CD4-positive, alpha-beta T cell (primary cell): ENCODE measurements at regions not wholly inside any gene's neighbourhood (a gene's known extent, or its start where the extent isn't known, plus 50 kb on each side); places are given as distances from the start of the nearest gene placed in this dataset.

ENCODE experiments used
- ATAC-seq: fragments of 200-7000 bp; cut with Tn5 transposase; one replicate; pipeline ENCODE4 v1.10.0; 2022; ENCODE audit warnings: mild to moderate bottlenecking; ENCODE audit not compliant: poor library complexity
- CTCF ChIA-PET: fragments of 350-600 bp; sonication (Branson Sonifier 250); formaldehyde crosslinking; loops from one replicate; lab custom pipeline; 2021; ENCODE audit warnings: antibody characterized with exemption, inconsistent platforms; lab: Charles Lee
- POLR2A ChIA-PET: fragments of 350-600 bp; sonication (Branson Sonifier 250); formaldehyde crosslinking; loops from one replicate; lab custom pipeline; 2021; ENCODE audit warnings: antibody characterized with exemption, inconsistent platforms; lab: Charles Lee
- DNase-seq, 14 experiments: peaks; one replicate each; pipeline ENCODE4 v3.0.0-alpha.2; 2013 to 2020; ENCODE audit warnings: mixed read lengths in 2 of 14
- H3K27ac ChIP-seq, 2 donors: one replicate each; pipeline versions ENCODE4 v1.5.1 to v1.7.0; 2013; ENCODE audit warnings: low read length in 2 of 2, low read depth in 1 of 2, mild to moderate bottlenecking in 1 of 2
- H3K27me3 ChIP-seq, 2 experiments: 1 replicate in 1 of 2; 2 replicates in 1 of 2; pipeline versions ENCODE4 v1.6.1 to v1.7.0; 2013; ENCODE audit warnings: low read length in 2 of 2, control low read depth in 1 of 2, mild to moderate bottlenecking in 1 of 2, moderate library complexity in 1 of 2; ENCODE audit not compliant: insufficient read depth in 2 of 2, control insufficient read depth in 1 of 2
- H3K36me3 ChIP-seq: one replicate; pipeline ENCODE4 v1.6.1; 2013; ENCODE audit warnings: low read length, control low read depth; ENCODE audit not compliant: insufficient read depth
- H3K4me1 ChIP-seq: one replicate; pipeline ENCODE4 v1.6.1; 2013; ENCODE audit warnings: low read length, control low read depth; ENCODE audit not compliant: insufficient read depth
- H3K4me3 ChIP-seq: one replicate; pipeline ENCODE4 v1.5.1; 2013; ENCODE audit warnings: mild to moderate bottlenecking, low read length, moderate library complexity
- H3K9me3 ChIP-seq, 2 experiments: 1 replicate in 1 of 2; 2 replicates in 1 of 2; pipeline versions ENCODE4 v1.6.1 to v1.7.0; 2013; ENCODE audit warnings: low read length in 2 of 2, mild to moderate bottlenecking in 2 of 2, control low read depth in 1 of 2, moderate library complexity in 1 of 2; ENCODE audit not compliant: control insufficient read depth in 1 of 2, insufficient read depth in 1 of 2
- H3K27ac Mint-ChIP-seq: one replicate; pipeline ENCODE4 v1.8.0; 2020; ENCODE audit warnings: mixed read lengths
- H3K27me3 Mint-ChIP-seq: one replicate; pipeline ENCODE4 v1.8.0; 2021; ENCODE audit warnings: mixed read lengths
- H3K36me3 Mint-ChIP-seq: one replicate; pipeline ENCODE4 v1.8.0; 2021; ENCODE audit warnings: low read depth, mixed read lengths
- H3K4me1 Mint-ChIP-seq: one replicate; pipeline ENCODE4 v1.8.0; 2021; ENCODE audit warnings: low read depth, mixed read lengths
- H3K4me3 Mint-ChIP-seq: one replicate; pipeline ENCODE4 v1.8.0; 2020; ENCODE audit warnings: mild to moderate bottlenecking, mixed read lengths
- H3K9me3 Mint-ChIP-seq: one replicate; pipeline ENCODE4 v1.8.0; 2020; ENCODE audit warnings: mixed read lengths
- intact Hi-C, 2 experiments: fragments of 100-400 bp; cut with DNase I in 1 of 2; cut with micrococcal nuclease in 1 of 2; formaldehyde crosslinking; loops; one replicate each; pipeline versions ENCODE4 v1.15.1 to v1.9.0; 2023 to 2025; cut with DNase I, micrococcal nuclease
- TF ChIP-seq, protein P1 (sequence below): fragments of 200-600 bp; IDR thresholded peaks from one replicate; pipeline ENCODE4 v1.8.0; 2022; ENCODE audit warnings: antibody characterized with exemption, mild to moderate bottlenecking

DNA sequence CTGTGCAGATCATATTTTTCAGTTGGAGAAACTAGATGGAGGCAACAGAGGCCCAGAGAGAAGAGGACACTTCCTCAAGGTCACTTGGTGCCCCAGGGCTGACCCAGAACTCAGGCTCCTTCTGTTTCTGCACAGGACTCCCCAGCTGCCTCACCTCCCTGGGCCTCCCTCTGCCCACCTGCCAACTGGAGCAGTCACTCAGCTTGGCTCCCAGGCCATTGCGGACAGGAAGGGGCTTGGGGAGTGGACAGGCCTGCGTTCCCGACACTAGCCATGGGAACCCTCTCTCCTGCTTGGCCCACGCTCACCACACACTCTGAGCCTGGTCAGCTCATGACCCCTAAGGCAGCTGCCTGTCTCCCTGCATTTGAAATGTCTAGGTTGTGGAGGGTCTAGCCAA is 78.1 kb upstream of the BRD7 start:
- peaks cover 3% of the 10 kb centered on the region for H3K36me3 Mint-ChIP-seq
- H3K27ac Mint-ChIP-seq: no peak overlapping the region
- ATAC-seq (no peak), DNase-seq (no peak)
- H3K4me1 Mint-ChIP-seq: no peaks in the 10 kb centered on the region
- TF ChIP-seq, protein P1, sequence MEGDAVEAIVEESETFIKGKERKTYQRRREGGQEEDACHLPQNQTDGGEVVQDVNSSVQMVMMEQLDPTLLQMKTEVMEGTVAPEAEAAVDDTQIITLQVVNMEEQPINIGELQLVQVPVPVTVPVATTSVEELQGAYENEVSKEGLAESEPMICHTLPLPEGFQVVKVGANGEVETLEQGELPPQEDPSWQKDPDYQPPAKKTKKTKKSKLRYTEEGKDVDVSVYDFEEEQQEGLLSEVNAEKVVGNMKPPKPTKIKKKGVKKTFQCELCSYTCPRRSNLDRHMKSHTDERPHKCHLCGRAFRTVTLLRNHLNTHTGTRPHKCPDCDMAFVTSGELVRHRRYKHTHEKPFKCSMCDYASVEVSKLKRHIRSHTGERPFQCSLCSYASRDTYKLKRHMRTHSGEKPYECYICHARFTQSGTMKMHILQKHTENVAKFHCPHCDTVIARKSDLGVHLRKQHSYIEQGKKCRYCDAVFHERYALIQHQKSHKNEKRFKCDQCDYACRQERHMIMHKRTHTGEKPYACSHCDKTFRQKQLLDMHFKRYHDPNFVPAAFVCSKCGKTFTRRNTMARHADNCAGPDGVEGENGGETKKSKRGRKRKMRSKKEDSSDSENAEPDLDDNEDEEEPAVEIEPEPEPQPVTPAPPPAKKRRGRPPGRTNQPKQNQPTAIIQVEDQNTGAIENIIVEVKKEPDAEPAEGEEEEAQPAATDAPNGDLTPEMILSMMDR: no peak
- Histone ChIP-seq H3K27ac (no peak overlapping the region), H3K27me3 (peaks cover 0 to 2% of the 10 kb centered on the region in 2 experiments), H3K4me1 (no peaks in the 10 kb centered on the region), H3K4me3 (no peak overlapping the region), H3K36me3 (no peaks in the 10 kb centered on the region), H3K9me3 (peaks cover 3 to 7% of the 10 kb centered on the region in 2 experiments)
- no peaks in the 10 kb centered on the region for H3K27me3 Mint-ChIP-seq
- POLR2A ChIA-PET: no interaction called here
- CTCF ChIA-PET: no interaction called here
- peaks cover 2% of the 10 kb centered on the region for H3K9me3 Mint-ChIP-seq
- intact Hi-C loops: no loop called here
- H3K4me3 Mint-ChIP-seq: no peak overlapping the region

DNA sequence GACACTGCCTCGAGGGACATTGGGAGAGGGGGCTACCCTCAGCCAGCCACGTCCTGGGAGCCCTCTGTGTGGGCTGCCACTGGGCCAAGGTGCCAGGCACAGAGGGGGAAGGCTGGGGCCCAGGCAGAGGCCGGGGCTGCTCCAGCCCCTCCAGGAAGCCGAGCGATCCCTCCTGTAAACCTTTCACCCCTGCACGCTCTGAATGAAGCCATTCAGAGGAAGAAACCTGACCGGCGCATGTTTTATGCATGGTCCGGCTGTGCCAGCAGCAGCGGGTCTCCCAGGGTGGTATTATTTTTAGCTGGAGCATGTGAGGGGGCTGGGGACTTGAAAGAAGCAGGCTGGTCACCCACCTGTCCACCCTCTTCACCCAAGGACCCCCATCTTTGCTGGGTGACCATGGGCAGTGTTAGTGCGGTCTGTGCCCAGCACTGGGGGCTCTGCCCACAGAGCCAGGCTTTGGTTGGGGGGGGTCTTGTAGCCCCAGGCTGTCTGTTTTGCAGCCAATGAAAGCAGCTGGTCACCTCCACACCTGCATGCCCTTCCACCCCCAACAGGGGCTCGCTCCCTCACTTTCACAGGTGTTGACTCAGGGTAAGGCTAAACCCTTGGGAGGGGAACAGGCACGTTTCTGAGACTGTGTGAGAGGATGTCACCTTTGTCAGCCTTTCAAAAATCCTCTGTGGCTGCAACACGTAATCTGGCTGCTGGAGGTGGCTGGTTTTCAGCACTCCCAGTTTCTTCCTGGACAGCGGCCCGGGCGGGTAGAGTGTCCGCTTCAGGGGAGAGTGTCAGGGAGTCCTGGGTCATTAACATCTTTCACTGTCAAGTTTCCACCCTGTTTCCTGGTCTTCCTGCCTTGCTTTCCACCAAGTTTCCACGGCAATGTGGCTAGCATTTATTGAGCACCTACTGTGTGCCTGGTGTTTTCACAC is 77.1 kb upstream of the BRD7 start:
- Histone ChIP-seq H3K4me1 (no peaks in the 10 kb centered on the region), H3K9me3 (peaks cover 10 to 16% of the 10 kb centered on the region in 2 experiments), H3K27me3 (peaks cover 0 to 2% of the 10 kb centered on the region in 2 experiments), H3K27ac (no peak overlapping the region), H3K36me3 (no peaks in the 10 kb centered on the region), H3K4me3 (no peak overlapping the region)
- intact Hi-C loops: no loop called here
- DNase-seq: no peak
- Mint-ChIP-seq H3K27ac (no peak overlapping the region), H3K4me3 (no peak overlapping the region), H3K9me3 (peaks cover 2% of the 10 kb centered on the region), H3K27me3 (no peaks in the 10 kb centered on the region), H3K4me1 (no peaks in the 10 kb centered on the region), H3K36me3 (peaks cover 3% of the 10 kb centered on the region)
- TF ChIP-seq, protein P1: no peak
- ChIA-PET POLR2A (no interaction called here), CTCF (no interaction called here)
- ATAC-seq: no peak

DNA sequence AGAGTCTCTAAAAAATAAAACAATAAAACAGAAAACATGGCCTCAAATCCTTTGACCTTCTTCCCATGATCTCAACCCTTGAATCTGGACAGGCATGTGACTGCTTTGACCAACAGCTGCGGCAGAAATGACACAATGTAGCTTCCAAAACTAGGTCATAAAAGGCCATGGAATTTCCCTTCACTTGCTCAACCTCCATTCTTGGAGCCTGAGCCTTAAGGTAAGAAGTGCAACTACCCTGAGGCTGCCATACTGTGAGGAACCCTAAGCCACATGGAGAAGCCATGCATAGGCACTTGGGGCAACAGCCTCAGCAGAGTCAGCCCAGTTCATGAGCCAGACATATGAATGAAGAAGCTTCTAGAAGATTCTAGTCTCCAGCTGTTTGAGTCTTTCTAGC is 75.7 kb upstream of the BRD7 start:
- DNase-seq: no peak
- peaks cover 15 to 22% of the 10 kb centered on the region in 2 experiments for H3K9me3 ChIP-seq
- TF ChIP-seq, protein P1: no peak
- H3K4me1 Mint-ChIP-seq: no peaks in the 10 kb centered on the region
- H3K27ac ChIP-seq: no peak overlapping the region
- H3K27me3 Mint-ChIP-seq: no peaks in the 10 kb centered on the region
- ChIA-PET CTCF (no interaction called here), POLR2A (no interaction called here)
- no peak for ATAC-seq
- no peak overlapping the region for H3K27ac Mint-ChIP-seq
- H3K36me3 Mint-ChIP-seq: peaks cover 7% of the 10 kb centered on the region
- H3K4me3 Mint-ChIP-seq: no peak overlapping the region
- H3K9me3 Mint-ChIP-seq: peaks cover 4% of the 10 kb centered on the region
- intact Hi-C loops: no loop called here
- H3K4me1 ChIP-seq: no peaks in the 10 kb centered on the region
- no peak overlapping the region for H3K4me3 ChIP-seq
- H3K36me3 ChIP-seq: no peaks in the 10 kb centered on the region
- H3K27me3 ChIP-seq: peaks cover 0 to 2% of the 10 kb centered on the region in 2 experiments
